HG03439 (cell line): ENCODE measurements at regions not wholly inside any gene's neighbourhood (a gene's known extent, or its start where the extent isn't known, plus 50 kb on each side); places are given as distances from the start of the nearest gene placed in this dataset.
A peak's percentile ranks its signal among the peaks of the same experiment; 100 is the strongest.

Source experiments
- ATAC-seq: cut with Tn5 transposase; IDR thresholded peaks from one replicate; pipeline ENCODE4 v1.9.1; 2021; ENCODE audit warnings: mild to moderate bottlenecking, moderate library complexity; ENCODE audit not compliant: unreplicated experiment

GRCh38 chr9:550333-550732 is 291.2 kb upstream of the DMRT1 start:
- ATAC-seq, result no peak

- ATAC-seq, result no peak
These were observed 289.2 kb upstream of the DMRT1 start for GRCh38 chr9:551986-552929.

GRCh38 chr9:555493-555892 is 286.0 kb upstream of the DMRT1 start:
- ATAC-seq, result no peak

- ATAC-seq, result no peak
These were observed 285.3 kb upstream of the DMRT1 start for GRCh38 chr9:556199-556598.

DNA sequence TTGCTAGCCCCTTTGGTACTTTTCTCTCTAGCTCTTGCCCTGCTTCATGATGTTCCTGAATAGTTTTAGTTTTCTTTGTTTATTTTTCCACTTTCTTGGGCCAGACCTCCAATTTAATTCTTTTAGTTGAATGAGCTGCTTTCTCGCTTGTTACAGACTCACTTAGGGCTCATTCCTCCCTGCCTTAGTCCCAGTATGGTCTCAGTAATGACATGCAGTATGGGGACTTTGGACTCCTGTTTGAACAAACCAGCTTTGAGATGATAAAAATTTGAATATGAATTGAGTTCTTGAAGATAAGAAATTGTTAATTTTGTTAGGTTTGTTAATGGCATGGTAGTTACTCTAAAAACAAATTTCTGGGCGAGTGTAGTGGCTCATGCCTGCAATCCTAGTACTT is 284.8 kb upstream of the DMRT1 start:
- no peak for ATAC-seq

DNA sequence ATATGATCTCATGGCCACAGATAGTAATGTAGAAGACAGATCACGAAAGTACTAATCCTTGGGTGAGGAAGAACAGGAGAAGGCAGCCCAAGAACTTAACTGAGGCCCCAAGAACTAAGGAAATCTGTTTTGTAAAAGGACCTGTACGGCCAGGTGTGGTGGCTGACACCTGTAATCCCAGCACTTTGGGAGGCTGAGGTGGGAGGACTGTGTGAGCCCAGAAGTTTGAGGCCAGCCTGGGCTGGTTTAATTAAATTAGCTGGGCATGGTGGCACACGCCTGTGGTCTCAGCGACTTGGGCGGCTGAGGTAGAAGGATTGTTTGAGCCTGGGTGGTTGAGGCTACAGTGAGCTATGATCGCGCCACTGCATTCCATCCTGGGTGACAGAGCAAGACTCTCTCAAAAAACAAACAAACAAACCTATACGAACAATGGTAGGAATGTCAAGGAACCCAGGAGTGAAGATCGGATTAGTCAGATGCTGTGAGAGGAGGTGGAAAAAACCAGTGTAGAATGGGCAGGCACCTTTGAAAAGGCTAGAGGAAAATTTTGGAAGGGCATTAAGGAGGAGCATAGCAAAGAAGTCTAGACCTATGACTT is 283.8 kb upstream of the DMRT1 start:
- ATAC-seq, result no peak

- ATAC-seq, result no peak
These were observed 280.1 kb upstream of the DMRT1 start for GRCh38 chr9:561427-561826.

GRCh38 chr9:563200-563599 is 278.3 kb upstream of the DMRT1 start:
- ATAC-seq, result no peak

- no peak for ATAC-seq
These were observed 276.0 kb upstream of the DMRT1 start for GRCh38 chr9:565528-565927.

GRCh38 chr9:567128-567746 is 274.3 kb upstream of the DMRT1 start:
- peak; percentile 63 for ATAC-seq

GRCh38 chr9:567747-568305 is 273.7 kb upstream of the DMRT1 start:
- no peak for ATAC-seq

GRCh38 chr9:569296-569695 is 272.2 kb upstream of the DMRT1 start:
- no peak for ATAC-seq

DNA sequence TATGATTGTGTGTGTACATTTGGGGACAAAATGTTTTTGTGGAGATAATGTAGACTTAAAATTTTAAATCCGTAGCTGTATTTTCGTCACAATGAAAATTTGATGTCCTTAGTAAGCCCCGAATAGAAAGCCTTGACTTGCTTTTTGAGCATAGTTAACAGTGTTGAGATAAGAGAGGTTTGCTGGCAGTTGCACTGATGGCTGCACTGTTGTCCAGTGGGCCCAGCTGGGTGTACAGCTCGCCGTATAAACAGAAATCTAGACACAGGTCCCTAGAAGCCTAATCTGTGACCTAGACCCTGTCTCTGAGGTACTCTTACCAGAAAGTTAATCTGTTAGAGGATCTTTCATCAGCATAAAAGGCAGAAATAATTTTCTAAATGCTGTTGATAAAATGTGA is 271.3 kb upstream of the DMRT1 start:
- no peak for ATAC-seq

- ATAC-seq, result no peak
These were observed 270.4 kb upstream of the DMRT1 start for GRCh38 chr9:571066-571465.

DNA sequence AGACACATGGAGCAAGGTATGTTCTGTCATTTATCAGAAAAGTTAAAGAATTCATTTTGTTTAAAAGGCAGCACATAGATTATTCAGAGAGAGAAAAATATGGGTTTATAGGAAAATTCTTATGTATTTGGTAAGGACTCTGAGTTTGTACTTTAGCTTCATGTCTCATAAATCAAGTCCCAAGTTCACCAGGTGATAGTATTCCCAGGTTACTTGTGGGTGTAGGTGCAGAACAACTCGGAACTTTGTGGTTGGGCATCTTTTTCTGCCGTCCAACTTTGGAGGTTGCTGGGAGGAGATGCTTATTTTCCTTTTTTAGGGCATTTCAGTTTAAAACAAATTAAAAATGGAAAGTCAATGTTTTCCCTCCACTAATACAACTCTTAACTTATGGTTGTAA is 269.8 kb upstream of the DMRT1 start:
- ATAC-seq, result no peak

- ATAC-seq, result no peak
These were observed 267.6 kb upstream of the DMRT1 start for GRCh38 chr9:573691-574410.

GRCh38 chr9:575139-575538 is 266.4 kb upstream of the DMRT1 start:
- ATAC-seq, result no peak

GRCh38 chr9:580652-581342 is 260.7 kb upstream of the DMRT1 start:
- ATAC-seq, result no peak

DNA sequence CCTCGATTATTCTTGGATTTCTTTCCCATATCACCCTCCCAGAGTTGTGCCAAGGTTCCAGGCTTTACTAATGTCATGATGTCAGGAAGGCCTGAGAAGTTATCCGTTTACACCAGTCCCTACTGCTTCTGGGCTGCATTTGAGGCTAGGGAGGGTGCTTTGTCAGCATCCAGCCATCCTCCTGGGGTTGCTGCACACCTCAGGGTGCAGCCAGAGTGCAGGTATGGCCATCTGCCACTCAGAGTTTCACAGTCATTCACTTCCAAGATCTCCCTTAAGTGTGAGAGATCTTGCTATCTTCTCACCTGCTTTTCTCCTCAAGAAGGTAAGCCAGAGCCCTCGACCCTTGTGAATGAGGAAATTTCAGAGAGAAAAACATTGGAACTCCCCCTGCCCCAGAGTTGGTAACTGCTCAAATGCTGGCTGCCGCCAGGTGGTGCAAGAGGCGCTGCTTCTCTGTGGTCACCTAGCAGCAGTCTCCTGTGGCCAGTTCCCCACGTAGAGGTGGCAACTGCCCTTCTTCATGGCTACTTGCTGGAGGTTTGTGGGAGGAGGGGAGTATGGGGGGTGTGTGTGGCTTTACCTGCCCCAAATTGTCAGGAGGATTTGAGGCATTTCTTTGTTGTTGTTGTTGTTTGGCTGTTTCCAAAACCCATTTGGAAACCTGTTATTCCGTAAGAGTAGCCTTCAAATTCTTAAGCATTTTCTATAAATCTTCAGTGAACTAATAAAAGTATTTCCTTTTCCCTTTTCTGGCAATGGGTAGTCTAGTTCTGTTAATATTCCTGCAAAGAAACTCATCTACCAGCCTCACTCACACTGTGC is 259.6 kb upstream of the DMRT1 start:
- no peak for ATAC-seq

GRCh38 chr9:582775-583174 is 258.7 kb upstream of the DMRT1 start:
- no peak for ATAC-seq
